DMS114 treated with DMSO at 0.1 percent for 48 hours (cell line): ENCODE measurements at regions not wholly inside any gene's neighbourhood (a gene's known extent, or its start where the extent isn't known, plus 50 kb on each side); places are given as distances from the start of the nearest gene placed in this dataset.
"Not testable (repeated sequence)": the region's sequence is repeated elsewhere in the genome, so short reads cannot be mapped to it uniquely, and the experiment has no call there.

Source experiments
- DNase-seq: peaks from one replicate; lab custom pipeline; 2025; ENCODE audit not compliant: unreplicated experiment; lab: John Stamatoyannopoulos, UW

GRCh38 chr16:48734220-48734619 lies 124.2 kb upstream of the N4BP1 start:
- no peak for DNase-seq

GRCh38 chr16:48704710-48705109 lies 94.7 kb upstream of the N4BP1 start:
- no peak for DNase-seq

GRCh38 chr16:48687421-48688038 lies 77.5 kb upstream of the N4BP1 start:
- DNase-seq, result peak; percentile 89

GRCh38 chr16:48684148-48684547 lies 74.2 kb upstream of the N4BP1 start:
- no peak for DNase-seq

GRCh38 chr16:48682971-48683370 lies 73.0 kb upstream of the N4BP1 start:
- no peak for DNase-seq

- no peak for DNase-seq
Measured at GRCh38 chr16:48681520-48681919, 71.5 kb upstream of the N4BP1 start.

- DNase-seq, result no peak
Measured at GRCh38 chr16:48680881-48681280, 70.9 kb upstream of the N4BP1 start.

- no peak for DNase-seq
Measured at GRCh38 chr16:48676836-48677235, 66.9 kb upstream of the N4BP1 start.

- DNase-seq, result not testable (repeated sequence)
Measured at GRCh38 chr16:48668184-48668583, 58.2 kb upstream of the N4BP1 start.

- no peak for DNase-seq
Measured at GRCh38 chr16:48659940-48660339, 50.0 kb upstream of the N4BP1 start.
